Mammary epithelial cell (primary cell): ENCODE measurements at regions not wholly inside any gene's neighbourhood (a gene's known extent, or its start where the extent isn't known, plus 50 kb on each side); places are given as distances from the start of the nearest gene placed in this dataset.

ENCODE experiments used
- CTCF ChIP-seq, 2 donors: IDR thresholded peaks in 1 of 2; conservative IDR thresholded peaks in 1 of 2; 2 replicates each; pipeline ENCODE4 v1.5.1; 2011 to 2012; ENCODE audit warnings: inconsistent platforms in 2 of 2, low read length in 2 of 2, mild to moderate bottlenecking in 2 of 2, control low read depth in 1 of 2, low read depth in 1 of 2; ENCODE audit not compliant: insufficient read depth in 1 of 2; ENCODE audit errors: extremely low read depth in 1 of 2
- EZH2 ChIP-seq: IDR thresholded peaks from 2 replicates; pipeline ENCODE4 v1.6.1; 2012; ENCODE audit warnings: low read length, inconsistent platforms, borderline replicate concordance

- TF ChIP-seq CTCF (conservative IDR thresholded peaks at IDR 0.05 in 1 of 2, IDR thresholded peaks at IDR 0.05 in 1 of 2; ENCODE audit: extremely low read depth in 1 of 2, insufficient read depth in 1 of 2, low read depth in 1 of 2, low read length in 2 of 2) (no peak), EZH2 (no peak)
Observed at GRCh38 chr4:27089186-27089585, 228.5 kb downstream of the STIM2 start.
